Neural progenitor cell (in vitro differentiated cells): ENCODE measurements at regions not wholly inside any gene's neighbourhood (a gene's known extent, or its start where the extent isn't known, plus 50 kb on each side); places are given as distances from the start of the nearest gene placed in this dataset.

Experiments used
- EZH2 ChIP-seq: fragments of 200-600 bp; sonication (generic); IDR thresholded peaks from 2 replicates; pipeline ENCODE4 v1.6.1; 2017; ENCODE audit warnings: antibody characterized with exemption, mild to moderate bottlenecking, moderate library complexity
- EZH2phosphoT487 ChIP-seq: fragments of 200-600 bp; sonication (generic); IDR thresholded peaks from 2 replicates; pipeline ENCODE4 v1.6.1; 2017; ENCODE audit warnings: antibody characterized with exemption
- TF ChIP-seq, protein P1 (sequence below): fragments of 200-600 bp; sonication (generic); IDR thresholded peaks from 2 replicates; pipeline ENCODE4 v1.5.1; 2017; ENCODE audit warnings: antibody characterized with exemption, mild to moderate bottlenecking

GRCh38 chr17:71383091-71383490 lies 737.7 kb upstream of the SOX9 start:
- TF ChIP-seq, protein P1, sequence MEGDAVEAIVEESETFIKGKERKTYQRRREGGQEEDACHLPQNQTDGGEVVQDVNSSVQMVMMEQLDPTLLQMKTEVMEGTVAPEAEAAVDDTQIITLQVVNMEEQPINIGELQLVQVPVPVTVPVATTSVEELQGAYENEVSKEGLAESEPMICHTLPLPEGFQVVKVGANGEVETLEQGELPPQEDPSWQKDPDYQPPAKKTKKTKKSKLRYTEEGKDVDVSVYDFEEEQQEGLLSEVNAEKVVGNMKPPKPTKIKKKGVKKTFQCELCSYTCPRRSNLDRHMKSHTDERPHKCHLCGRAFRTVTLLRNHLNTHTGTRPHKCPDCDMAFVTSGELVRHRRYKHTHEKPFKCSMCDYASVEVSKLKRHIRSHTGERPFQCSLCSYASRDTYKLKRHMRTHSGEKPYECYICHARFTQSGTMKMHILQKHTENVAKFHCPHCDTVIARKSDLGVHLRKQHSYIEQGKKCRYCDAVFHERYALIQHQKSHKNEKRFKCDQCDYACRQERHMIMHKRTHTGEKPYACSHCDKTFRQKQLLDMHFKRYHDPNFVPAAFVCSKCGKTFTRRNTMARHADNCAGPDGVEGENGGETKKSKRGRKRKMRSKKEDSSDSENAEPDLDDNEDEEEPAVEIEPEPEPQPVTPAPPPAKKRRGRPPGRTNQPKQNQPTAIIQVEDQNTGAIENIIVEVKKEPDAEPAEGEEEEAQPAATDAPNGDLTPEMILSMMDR: no peak
- TF ChIP-seq EZH2 (no peak), EZH2phosphoT487 (no peak)
